Caco-2 (cell line): ENCODE measurements at regions not wholly inside any gene's neighbourhood (a gene's known extent, or its start where the extent isn't known, plus 50 kb on each side); places are given as distances from the start of the nearest gene placed in this dataset.
"Not testable (repeated sequence)": the region's sequence is repeated elsewhere in the genome, so short reads cannot be mapped to it uniquely, and the experiment has no call there.

ENCODE experiments used
- BruUV-seq: library from RNA; stranded (reverse); fragments of 400-500 nt; replicated peaks from 2 replicates; lab custom pipeline; 2021; lab: Mats Ljungman, UMichigan
- CTCF ChIA-PET: fragments of 300-600 bp; sonication (Branson Sonifier 250); formaldehyde crosslinking; loops from one replicate; lab custom pipeline; 2022; ENCODE audit warnings: antibody characterized with exemption; lab: Charles Lee
- POLR2A ChIA-PET: fragments of 300-600 bp; sonication (Branson Sonifier 250); formaldehyde crosslinking; loops from one replicate; lab custom pipeline; 2022; ENCODE audit warnings: antibody characterized with exemption; lab: Charles Lee
- DNase-seq, 2 experiments: peaks; one replicate each; pipeline versions ENCODE4 v3.0.0 to v3.0.0-alpha.2; 2020 to 2022
- H3K27me3 ChIP-seq: replicated peaks from 2 replicates; pipeline ENCODE4 v1.6.0; 2011; ENCODE audit warnings: low read length; ENCODE audit not compliant: control insufficient read depth, insufficient read depth
- H3K36me3 ChIP-seq: 2 replicates; pipeline ENCODE4 v1.5.1; 2011; ENCODE audit warnings: low read length; ENCODE audit not compliant: control insufficient read depth, insufficient read depth
- H3K4me1 ChIP-seq: fragments of 250-450 bp; sonication (Bioruptor Pico); 2 replicates; pipeline ENCODE4 v1.5.1; 2020; ENCODE audit warnings: mild to moderate bottlenecking
- H3K4me3 ChIP-seq: 2 replicates; pipeline ENCODE4 v1.5.1; 2011; ENCODE audit warnings: low read depth, mild to moderate bottlenecking, control low read depth, low read length
- H3K9me3 ChIP-seq: fragments of 250-450 bp; sonication (Bioruptor Pico); 2 replicates; pipeline ENCODE4 v1.5.1; 2020; ENCODE audit warnings: mild to moderate bottlenecking, moderate library complexity
- H3K27ac Mint-ChIP-seq: one replicate; pipeline ENCODE4 v1.8.0; 2022; ENCODE audit warnings: mixed read lengths; ENCODE audit not compliant: unreplicated experiment
- H3K27me3 Mint-ChIP-seq: one replicate; pipeline ENCODE4 v1.8.0; 2022; ENCODE audit warnings: mixed read lengths; ENCODE audit not compliant: insufficient read depth, unreplicated experiment
- H3K36me3 Mint-ChIP-seq: one replicate; pipeline ENCODE4 v1.8.0; 2022; ENCODE audit warnings: mild to moderate bottlenecking, mixed read lengths; ENCODE audit not compliant: insufficient read depth, unreplicated experiment
- H3K4me1 Mint-ChIP-seq: one replicate; pipeline ENCODE4 v1.8.0; 2022; ENCODE audit warnings: low read depth, mixed read lengths; ENCODE audit not compliant: unreplicated experiment
- H3K4me3 Mint-ChIP-seq: one replicate; pipeline ENCODE4 v1.8.0; 2022; ENCODE audit warnings: mild to moderate bottlenecking, moderate library complexity, mixed read lengths; ENCODE audit not compliant: unreplicated experiment
- H3K9me3 Mint-ChIP-seq: one replicate; pipeline ENCODE4 v1.8.0; 2022; ENCODE audit warnings: mixed read lengths; ENCODE audit not compliant: unreplicated experiment
- CTCF ChIP-seq, 2 experiments: fragments of 200-600 bp in 1 of 2; IDR thresholded peaks; 1 replicate in 1 of 2; 2 replicates in 1 of 2; pipeline versions ENCODE4 v1.5.1 to v1.8.0; 2011 to 2022; ENCODE audit warnings: antibody characterized with exemption in 1 of 2, control low read depth in 1 of 2, inconsistent platforms in 1 of 2, low read depth in 1 of 2, low read length in 1 of 2, mild to moderate bottlenecking in 1 of 2, moderate library complexity in 1 of 2; ENCODE audit not compliant: insufficient read depth in 1 of 2, severe bottlenecking in 1 of 2, unreplicated experiment in 1 of 2
- intact Hi-C: fragments of 100-400 bp; cut with micrococcal nuclease; formaldehyde crosslinking; loops from one replicate; pipeline ENCODE4 v1.10.0; 2022; ENCODE audit not compliant: unreplicated experiment

DNA sequence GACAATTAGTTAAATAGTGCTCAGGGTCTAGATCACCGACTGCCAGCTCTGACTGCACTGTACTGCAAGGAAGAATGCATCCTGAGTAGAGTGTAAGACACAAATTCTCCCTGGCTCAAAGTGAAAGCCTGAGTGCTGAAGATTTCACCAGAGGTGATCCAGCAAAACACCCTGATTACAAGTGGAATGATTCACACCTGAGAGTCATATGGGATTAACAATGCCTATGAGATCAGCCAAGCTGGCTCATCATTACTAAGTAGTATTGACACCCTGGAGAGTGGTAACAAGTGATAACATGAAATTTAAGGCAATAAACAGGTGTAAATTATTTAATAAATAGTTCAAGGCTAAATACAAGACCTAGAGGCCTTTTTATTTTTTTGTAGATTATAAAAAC lies 403.8 kb upstream of the PRR20A start:
- H3K4me3 Mint-ChIP-seq = no peak overlapping the region
- no peaks in the 10 kb centered on the region for H3K4me1 ChIP-seq
- no peaks in the 10 kb centered on the region for H3K9me3 Mint-ChIP-seq
- no peaks in the 10 kb centered on the region for H3K9me3 ChIP-seq
- no peaks in the 10 kb centered on the region for H3K36me3 ChIP-seq
- H3K36me3 Mint-ChIP-seq = no peaks in the 10 kb centered on the region
- DNase-seq = no peak
- no peak for TF ChIP-seq CTCF (IDR thresholded peaks at IDR 0.05; ENCODE audit: insufficient read depth in 1 of 2, low read depth in 1 of 2, low read length in 1 of 2, severe bottlenecking in 1 of 2, unreplicated experiment in 1 of 2)
- H3K27ac Mint-ChIP-seq = no peak overlapping the region
- BruUV-seq = no TSS peak
- H3K4me1 Mint-ChIP-seq = no peaks in the 10 kb centered on the region
- H3K27me3 Mint-ChIP-seq = no peaks in the 10 kb centered on the region
- intact Hi-C loops = no loop called here
- H3K27me3 ChIP-seq = no peaks in the 10 kb centered on the region
- no peak overlapping the region for H3K4me3 ChIP-seq
- ChIA-PET CTCF (no interaction called here), POLR2A (no interaction called here)

- TF ChIP-seq CTCF (IDR thresholded peaks at IDR 0.05; ENCODE audit: insufficient read depth in 1 of 2, low read depth in 1 of 2, low read length in 1 of 2, severe bottlenecking in 1 of 2, unreplicated experiment in 1 of 2) = no peak
- Mint-ChIP-seq H3K4me1 (no peaks in the 10 kb centered on the region), H3K36me3 (no peaks in the 10 kb centered on the region), H3K27ac (no peak overlapping the region), H3K27me3 (no peaks in the 10 kb centered on the region), H3K4me3 (no peak overlapping the region), H3K9me3 (no peaks in the 10 kb centered on the region)
- no peak for DNase-seq
- intact Hi-C loops = no loop called here
- Histone ChIP-seq H3K36me3 (no peaks in the 10 kb centered on the region), H3K9me3 (no peaks in the 10 kb centered on the region), H3K4me1 (no peaks in the 10 kb centered on the region), H3K4me3 (no peak overlapping the region), H3K27me3 (no peaks in the 10 kb centered on the region)
- no TSS peak for BruUV-seq
- ChIA-PET CTCF (no interaction called here), POLR2A (no interaction called here)
Measured at GRCh38 chr13:56752636-56753035, 388.1 kb upstream of the PRR20A start.

GRCh38 chr13:56755181-56755935 lies 385.4 kb upstream of the PRR20A start:
- Histone ChIP-seq H3K4me1 (no peaks in the 10 kb centered on the region), H3K4me3 (no peak overlapping the region), H3K36me3 (no peaks in the 10 kb centered on the region), H3K27me3 (no peaks in the 10 kb centered on the region), H3K9me3 (no peaks in the 10 kb centered on the region)
- TF ChIP-seq CTCF (IDR thresholded peaks at IDR 0.05; ENCODE audit: insufficient read depth in 1 of 2, low read depth in 1 of 2, low read length in 1 of 2, severe bottlenecking in 1 of 2, unreplicated experiment in 1 of 2) = peak in 1 of 2 experiments; percentile 16
- ChIA-PET CTCF (no interaction called here), POLR2A (no interaction called here)
- intact Hi-C loops = no loop called here
- BruUV-seq = no TSS peak
- no peak overlapping the region for H3K4me3 Mint-ChIP-seq
- no peaks in the 10 kb centered on the region for H3K27me3 Mint-ChIP-seq
- peak in 1 of 2 experiments; percentile 15 for DNase-seq
- no peaks in the 10 kb centered on the region for H3K4me1 Mint-ChIP-seq
- H3K27ac Mint-ChIP-seq = no peak overlapping the region
- no peaks in the 10 kb centered on the region for H3K9me3 Mint-ChIP-seq
- no peaks in the 10 kb centered on the region for H3K36me3 Mint-ChIP-seq

DNA sequence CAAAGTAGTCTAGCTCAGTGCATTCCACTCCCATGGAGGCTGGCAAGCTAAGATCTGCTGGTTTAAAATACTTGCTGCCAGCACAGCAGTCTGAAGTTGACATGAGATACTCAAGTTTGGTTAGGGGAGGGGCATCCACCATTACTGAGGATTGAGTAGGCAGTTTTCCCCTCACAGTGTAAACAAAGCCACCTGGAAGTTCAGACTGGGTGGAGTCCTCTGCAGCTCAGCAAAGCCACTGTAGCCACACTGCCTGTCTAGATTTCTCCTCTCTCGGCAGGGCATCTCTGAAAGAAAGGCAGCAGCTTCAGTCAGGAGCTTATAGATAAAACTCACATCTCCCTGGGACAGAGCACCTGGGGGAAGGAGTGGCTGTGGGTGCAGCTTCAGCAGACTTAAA lies 377.4 kb upstream of the PRR20A start:
- intact Hi-C loops = loop anchor here (10.0 kb wide), 1 partner anchor 199 kb away; no protein-coding TSS in a partner anchor
- peak in 1 of 2 experiments; percentile 7 for DNase-seq
- H3K36me3 ChIP-seq, H3K36me3 Mint-ChIP-seq, CTCF ChIA-PET, H3K9me3 ChIP-seq, H3K27me3 ChIP-seq, H3K4me3 ChIP-seq, H3K4me1 ChIP-seq, H3K9me3 Mint-ChIP-seq, BruUV-seq, H3K27me3 Mint-ChIP-seq, H3K4me1 Mint-ChIP-seq, H3K4me3 Mint-ChIP-seq, H3K27ac Mint-ChIP-seq, POLR2A ChIA-PET: not testable (repeated sequence)
